DND-41 (cell line): ENCODE measurements at regions not wholly inside any gene's neighbourhood (a gene's known extent, or its start where the extent isn't known, plus 50 kb on each side); places are given as distances from the start of the nearest gene placed in this dataset.

ENCODE experiments used
- EZH2 ChIP-seq: IDR thresholded peaks from 3 replicates; pipeline ENCODE4 v1.6.1; 2012; ENCODE audit warnings: borderline replicate concordance, low read depth, mild to moderate bottlenecking, moderate library complexity, low read length, inconsistent platforms; ENCODE audit not compliant: severe bottlenecking
- TF ChIP-seq, protein P1 (sequence below): IDR thresholded peaks from 2 replicates; pipeline ENCODE4 v1.5.1; 2012; ENCODE audit warnings: borderline replicate concordance, low read length, moderate library complexity, mild to moderate bottlenecking; ENCODE audit not compliant: poor library complexity, severe bottlenecking; ENCODE audit errors: extremely low read depth

DNA sequence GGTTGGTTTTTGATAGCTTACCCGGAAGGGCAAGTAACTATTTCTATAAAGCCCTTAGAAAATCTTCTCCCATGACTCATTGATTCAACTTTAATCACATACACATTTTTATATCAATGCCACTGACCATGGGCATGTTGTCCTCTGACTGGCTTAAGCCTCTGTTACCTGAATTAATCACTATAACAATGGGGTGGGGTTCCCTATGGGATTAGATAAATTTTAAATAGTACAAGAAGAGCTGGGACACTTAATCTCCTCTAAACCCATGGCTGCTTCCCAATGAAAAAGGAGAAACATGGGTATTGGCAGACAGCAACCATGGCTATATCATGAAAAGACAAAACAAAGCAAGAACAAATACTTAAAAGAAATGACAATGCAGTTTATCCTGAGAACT is 636.2 kb downstream of the BRINP1 start:
- TF ChIP-seq, protein P1, sequence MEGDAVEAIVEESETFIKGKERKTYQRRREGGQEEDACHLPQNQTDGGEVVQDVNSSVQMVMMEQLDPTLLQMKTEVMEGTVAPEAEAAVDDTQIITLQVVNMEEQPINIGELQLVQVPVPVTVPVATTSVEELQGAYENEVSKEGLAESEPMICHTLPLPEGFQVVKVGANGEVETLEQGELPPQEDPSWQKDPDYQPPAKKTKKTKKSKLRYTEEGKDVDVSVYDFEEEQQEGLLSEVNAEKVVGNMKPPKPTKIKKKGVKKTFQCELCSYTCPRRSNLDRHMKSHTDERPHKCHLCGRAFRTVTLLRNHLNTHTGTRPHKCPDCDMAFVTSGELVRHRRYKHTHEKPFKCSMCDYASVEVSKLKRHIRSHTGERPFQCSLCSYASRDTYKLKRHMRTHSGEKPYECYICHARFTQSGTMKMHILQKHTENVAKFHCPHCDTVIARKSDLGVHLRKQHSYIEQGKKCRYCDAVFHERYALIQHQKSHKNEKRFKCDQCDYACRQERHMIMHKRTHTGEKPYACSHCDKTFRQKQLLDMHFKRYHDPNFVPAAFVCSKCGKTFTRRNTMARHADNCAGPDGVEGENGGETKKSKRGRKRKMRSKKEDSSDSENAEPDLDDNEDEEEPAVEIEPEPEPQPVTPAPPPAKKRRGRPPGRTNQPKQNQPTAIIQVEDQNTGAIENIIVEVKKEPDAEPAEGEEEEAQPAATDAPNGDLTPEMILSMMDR: no peak
- TF ChIP-seq EZH2: no peak
